DND-41 (cell line): ENCODE measurements at regions not wholly inside any gene's neighbourhood (a gene's known extent, or its start where the extent isn't known, plus 50 kb on each side); places are given as distances from the start of the nearest gene placed in this dataset.

Experiments used
- ATAC-seq: fragments of 200-7000 bp; cut with Tn5 transposase; 3 replicates; pipeline ENCODE4 v1.9.1; 2021; ENCODE audit warnings: low read depth; ENCODE audit not compliant: insufficient read depth
- DNase-seq: peaks from one replicate; pipeline ENCODE4 v3.0.0-alpha.2; 2020
- H2AFZ ChIP-seq: 2 replicates; pipeline ENCODE4 v1.6.0; 2012; ENCODE audit warnings: low read depth, low read length
- H3K27ac ChIP-seq: 2 replicates; pipeline ENCODE4 v1.5.1; 2012; ENCODE audit warnings: low read length, inconsistent platforms
- H3K27me3 ChIP-seq: fragments of 200-600 bp; sonication (generic); 2 replicates; pipeline ENCODE4 v1.6.0; 2012; ENCODE audit warnings: low read length, mild to moderate bottlenecking, inconsistent platforms; ENCODE audit not compliant: insufficient read depth, poor library complexity
- H3K36me3 ChIP-seq: 2 replicates; pipeline ENCODE4 v1.5.1; 2012; ENCODE audit warnings: low read length, inconsistent platforms; ENCODE audit not compliant: insufficient read depth
- H3K4me1 ChIP-seq: 2 replicates; pipeline ENCODE4 v1.5.1; 2012; ENCODE audit warnings: mild to moderate bottlenecking, low read length; ENCODE audit not compliant: insufficient read depth
- H3K4me2 ChIP-seq: 2 replicates; pipeline ENCODE4 v1.6.0; 2012; ENCODE audit warnings: mild to moderate bottlenecking, moderate library complexity, low read length, inconsistent platforms; ENCODE audit not compliant: insufficient read depth
- H3K4me3 ChIP-seq, 2 experiments: fragments of 200-600 bp in 1 of 2; shearing (Covaris generic) in 1 of 2; 2 replicates each; pipeline ENCODE4 v1.5.1; 2012 to 2016; ENCODE audit warnings: inconsistent platforms in 2 of 2, low read length in 2 of 2, mild to moderate bottlenecking in 2 of 2, low read depth in 1 of 2, moderate library complexity in 1 of 2
- H3K79me2 ChIP-seq: 2 replicates; pipeline ENCODE4 v1.6.0; 2012; ENCODE audit warnings: low read length, inconsistent platforms; ENCODE audit not compliant: insufficient read depth
- H3K9ac ChIP-seq: 2 replicates; pipeline ENCODE4 v1.6.0; 2012; ENCODE audit warnings: low read depth, mild to moderate bottlenecking, inconsistent platforms, low read length, moderate library complexity
- H3K9me3 ChIP-seq: 2 replicates; pipeline ENCODE4 v1.5.1; 2012; ENCODE audit warnings: low read length, moderate library complexity, mild to moderate bottlenecking, inconsistent platforms; ENCODE audit not compliant: insufficient read depth, severe bottlenecking
- H4K20me1 ChIP-seq: 2 replicates; pipeline ENCODE4 v1.6.0; 2012; ENCODE audit warnings: low read length; ENCODE audit not compliant: insufficient read depth
- EZH2 ChIP-seq: IDR thresholded peaks from 3 replicates; pipeline ENCODE4 v1.6.1; 2012; ENCODE audit warnings: borderline replicate concordance, low read depth, mild to moderate bottlenecking, moderate library complexity, low read length, inconsistent platforms; ENCODE audit not compliant: severe bottlenecking
- TF ChIP-seq, protein P1 (sequence below): IDR thresholded peaks from 2 replicates; pipeline ENCODE4 v1.5.1; 2012; ENCODE audit warnings: borderline replicate concordance, low read length, moderate library complexity, mild to moderate bottlenecking; ENCODE audit not compliant: poor library complexity, severe bottlenecking; ENCODE audit errors: extremely low read depth

DNA sequence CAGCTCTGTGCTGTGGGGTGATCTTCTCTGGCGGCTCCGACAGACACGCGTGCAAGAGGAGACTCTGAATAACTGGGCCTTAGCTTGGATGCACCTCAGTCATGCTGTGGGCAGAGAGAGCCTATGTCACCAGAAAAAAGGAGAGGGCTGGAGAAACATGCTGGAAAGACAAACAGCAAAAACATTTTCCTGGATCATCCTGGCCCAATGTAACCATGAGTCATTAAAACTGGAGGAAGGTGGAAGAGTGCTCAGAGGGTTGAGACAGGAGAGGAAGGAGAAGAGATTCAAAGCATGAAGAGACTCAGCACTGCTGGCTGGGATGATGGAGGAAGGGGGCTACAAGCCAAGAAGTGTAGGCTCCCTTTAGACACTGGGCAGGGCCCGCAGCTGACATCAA, 292.0 kb downstream of the CDH26 start:
- TF ChIP-seq EZH2, result no peak
- TF ChIP-seq, protein P1, sequence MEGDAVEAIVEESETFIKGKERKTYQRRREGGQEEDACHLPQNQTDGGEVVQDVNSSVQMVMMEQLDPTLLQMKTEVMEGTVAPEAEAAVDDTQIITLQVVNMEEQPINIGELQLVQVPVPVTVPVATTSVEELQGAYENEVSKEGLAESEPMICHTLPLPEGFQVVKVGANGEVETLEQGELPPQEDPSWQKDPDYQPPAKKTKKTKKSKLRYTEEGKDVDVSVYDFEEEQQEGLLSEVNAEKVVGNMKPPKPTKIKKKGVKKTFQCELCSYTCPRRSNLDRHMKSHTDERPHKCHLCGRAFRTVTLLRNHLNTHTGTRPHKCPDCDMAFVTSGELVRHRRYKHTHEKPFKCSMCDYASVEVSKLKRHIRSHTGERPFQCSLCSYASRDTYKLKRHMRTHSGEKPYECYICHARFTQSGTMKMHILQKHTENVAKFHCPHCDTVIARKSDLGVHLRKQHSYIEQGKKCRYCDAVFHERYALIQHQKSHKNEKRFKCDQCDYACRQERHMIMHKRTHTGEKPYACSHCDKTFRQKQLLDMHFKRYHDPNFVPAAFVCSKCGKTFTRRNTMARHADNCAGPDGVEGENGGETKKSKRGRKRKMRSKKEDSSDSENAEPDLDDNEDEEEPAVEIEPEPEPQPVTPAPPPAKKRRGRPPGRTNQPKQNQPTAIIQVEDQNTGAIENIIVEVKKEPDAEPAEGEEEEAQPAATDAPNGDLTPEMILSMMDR, result no peak
- peaks cover 60% of the 10 kb centered on the region for H3K4me1 ChIP-seq
- peaks cover 38% of the 10 kb centered on the region for H3K79me2 ChIP-seq
- no peak; the same call in 2 of the 3 replicates for ATAC-seq
- H3K4me3 ChIP-seq, result no peak overlapping the region
- peak overlapping the region; percentile 46 for H3K27ac ChIP-seq
- DNase-seq, result no peak
- no peak overlapping the region for H3K4me2 ChIP-seq
- H3K9ac ChIP-seq, result no peak overlapping the region
- H4K20me1 ChIP-seq, result no peaks in the 10 kb centered on the region
- peaks cover 46% of the 10 kb centered on the region for H3K36me3 ChIP-seq
- H3K9me3 ChIP-seq, result no peaks in the 10 kb centered on the region
- no peaks in the 10 kb centered on the region for H3K27me3 ChIP-seq
- H2AFZ ChIP-seq, result no peak overlapping the region

DNA sequence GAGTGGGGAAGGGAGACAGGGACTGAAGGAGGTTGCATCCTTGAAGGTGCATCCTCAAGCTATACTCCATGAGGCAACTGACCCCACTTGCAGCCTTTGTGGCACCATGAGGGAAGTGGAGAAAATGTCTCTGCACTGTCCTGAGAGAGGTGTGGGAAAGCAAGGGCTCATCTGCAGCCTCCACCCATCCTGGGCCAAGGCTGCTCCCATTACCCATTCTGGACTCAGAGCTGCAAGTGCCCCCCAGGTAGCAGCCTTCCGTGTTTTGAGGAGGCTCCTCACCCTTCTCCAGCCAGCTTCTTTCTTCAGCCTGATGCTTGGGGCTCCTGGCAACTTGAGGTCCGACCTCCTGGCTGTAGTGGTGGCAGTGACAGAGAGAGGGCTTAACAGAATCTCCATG, 294.6 kb downstream of the CDH26 start:
- peak overlapping the region; percentile 71 for H3K27ac ChIP-seq
- peaks cover 58% of the 10 kb centered on the region for H3K36me3 ChIP-seq
- DNase-seq (no peak), ATAC-seq (no peak)
- no peaks in the 10 kb centered on the region for H3K27me3 ChIP-seq
- TF ChIP-seq, protein P1, result no peak
- no peak for TF ChIP-seq EZH2
- peaks cover 60% of the 10 kb centered on the region for H3K79me2 ChIP-seq
- H3K9me3 ChIP-seq, result no peaks in the 10 kb centered on the region
- H3K4me1 ChIP-seq, result peaks cover 78% of the 10 kb centered on the region
- H4K20me1 ChIP-seq, result no peaks in the 10 kb centered on the region
- no peak overlapping the region for H3K4me3 ChIP-seq
- no peak overlapping the region for H3K4me2 ChIP-seq
- H3K9ac ChIP-seq, result no peak overlapping the region; the same call in 1 of the 2 replicates
- no peak overlapping the region for H2AFZ ChIP-seq

DNA sequence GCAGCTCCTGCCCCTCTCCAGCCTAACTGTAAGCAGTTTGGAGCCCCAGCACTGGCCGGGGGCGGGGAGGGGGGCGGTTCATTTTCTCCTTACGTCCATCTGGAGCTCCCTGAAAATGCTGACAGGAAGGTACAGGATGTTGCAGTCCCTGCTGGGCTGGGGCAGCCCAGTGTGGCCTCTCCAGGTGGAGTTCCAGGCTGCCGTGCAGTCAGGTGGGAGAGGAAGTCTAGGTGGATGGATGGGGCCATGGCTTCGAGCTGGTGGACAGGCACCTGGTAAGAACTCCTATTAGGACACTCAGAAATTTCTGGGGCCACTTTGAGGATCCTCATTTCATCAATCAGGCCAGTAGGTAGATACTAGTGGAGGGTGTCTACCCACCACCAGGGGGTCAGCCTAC, 295.2 kb downstream of the CDH26 start:
- DNase-seq, result no peak
- H3K27me3 ChIP-seq, result no peaks in the 10 kb centered on the region
- TF ChIP-seq EZH2, result no peak
- TF ChIP-seq, protein P1, result no peak

More for the DNA sequence above, 295.2 kb downstream of the CDH26 start:
- Histone ChIP-seq H2AFZ (no peak overlapping the region), H3K4me2 (no peak overlapping the region), H3K4me1 (peaks cover 84% of the 10 kb centered on the region), H3K27ac (peak overlapping the region; percentile 71), H3K4me3 (no peak overlapping the region), H3K79me2 (peaks cover 66% of the 10 kb centered on the region), H3K36me3 (peaks cover 60% of the 10 kb centered on the region), H4K20me1 (no peaks in the 10 kb centered on the region), H3K9me3 (no peaks in the 10 kb centered on the region), H3K9ac (no peak overlapping the region)
- ATAC-seq, result no peak
